MM.1S (cell line): ENCODE measurements at regions not wholly inside any gene's neighbourhood (a gene's known extent, or its start where the extent isn't known, plus 50 kb on each side); places are given as distances from the start of the nearest gene placed in this dataset.

Experiments
- CTCF ChIP-seq: fragments of 300-600 bp; sonication (generic); IDR thresholded peaks from 2 replicates; pipeline ENCODE4 v1.5.1; 2016; ENCODE audit warnings: antibody characterized with exemption, low read length, mixed read lengths
- EZH2 ChIP-seq: fragments of 300-600 bp; sonication (generic); optimal IDR thresholded peaks from 2 replicates; pipeline ENCODE3; 2017; ENCODE audit warnings: low read depth, mild to moderate bottlenecking, antibody characterized with exemption, low read length, mixed read lengths
- EZH2phosphoT487 ChIP-seq: fragments of 300-600 bp; sonication (generic); IDR thresholded peaks from 2 replicates; pipeline ENCODE4 v1.6.1; 2018; ENCODE audit warnings: antibody characterized with exemption, low read length

DNA sequence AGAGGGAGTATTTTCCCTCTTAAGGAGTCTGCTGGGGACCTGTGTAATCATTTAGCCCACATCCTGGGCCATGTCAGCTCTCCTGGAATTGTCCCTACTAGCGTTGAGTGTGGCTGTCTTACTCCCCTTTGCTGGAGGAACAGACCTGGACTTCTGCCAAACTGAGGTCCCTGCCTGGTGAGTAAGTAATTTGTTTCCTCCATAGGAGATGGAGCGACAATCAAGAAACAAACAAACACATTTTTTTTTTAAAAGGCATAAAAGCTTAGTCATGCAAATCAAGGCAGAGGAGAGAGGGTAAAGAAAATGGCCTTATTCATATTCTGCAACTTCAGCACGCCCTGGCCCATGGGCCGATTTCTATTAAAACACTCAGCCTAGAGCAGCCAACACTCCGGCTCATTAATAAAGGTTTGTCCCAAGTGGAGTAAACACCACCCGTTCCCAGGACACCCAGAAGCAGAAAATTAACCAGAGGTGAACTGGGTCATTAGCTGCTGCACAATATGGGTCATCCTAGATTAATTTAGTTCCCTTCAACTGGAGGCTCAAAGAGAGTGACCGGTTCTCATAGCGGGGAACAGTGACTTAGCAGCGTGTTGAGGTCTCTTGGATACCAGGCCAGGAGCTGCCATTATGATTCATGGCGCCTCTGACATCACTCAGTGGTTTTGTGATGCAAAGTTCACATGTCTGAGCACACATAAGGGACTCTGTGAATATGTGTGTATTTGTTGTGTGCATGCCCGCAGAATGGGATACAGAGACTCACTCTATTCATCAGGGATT lies 165.0 kb upstream of the SULF2 start:
- TF ChIP-seq CTCF (no peak), EZH2 (no peak), EZH2phosphoT487 (no peak)
